ENCODE measurements at regions not wholly inside any gene's neighbourhood (a gene's known extent, or its start where the extent isn't known, plus 50 kb on each side); places are given as distances from the start of the nearest gene placed in this dataset.

DNA sequence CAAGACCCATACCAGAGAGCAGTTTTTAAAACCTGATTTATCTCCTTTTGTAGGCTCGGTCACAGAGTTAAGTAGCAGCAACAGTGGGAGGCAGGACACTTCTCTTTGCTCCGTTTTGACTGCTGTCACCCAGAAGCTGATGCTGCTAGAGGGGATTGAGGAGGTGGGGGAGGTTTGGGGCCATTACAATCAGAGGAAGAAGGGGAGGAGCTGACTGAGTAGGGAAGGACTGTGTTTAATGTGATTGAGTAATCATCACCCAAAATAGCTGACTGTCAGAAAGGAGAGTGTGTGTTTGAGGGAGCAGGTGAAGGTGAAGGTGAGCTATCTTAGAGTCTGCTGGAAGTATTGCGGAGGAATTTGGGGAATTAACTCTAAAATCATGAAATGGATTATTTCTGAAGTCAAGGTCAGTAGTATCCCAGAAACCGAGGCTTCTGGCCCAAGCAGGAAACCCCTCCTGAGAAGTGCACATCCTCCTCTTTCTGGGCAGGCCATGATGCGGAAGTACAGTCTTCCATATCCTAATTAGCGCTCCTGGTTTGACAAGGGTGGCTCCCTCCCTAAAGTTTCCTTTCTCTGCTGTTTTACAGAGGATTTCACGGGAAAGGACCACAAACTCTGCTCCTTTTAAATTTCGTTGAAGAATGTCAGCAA, 214.9 kb downstream of the PLK2 start:
- no peak overlapping the region for H2BK20ac ChIP-seq (ENCODE audit: low read length)
- no peak overlapping the region for H2AFZ ChIP-seq (ENCODE audit: low read length)
- H3K36me3 ChIP-seq (ENCODE audit: control insufficient read depth in 2 of 4, insufficient read depth in 4 of 4, low read length in 3 of 4), result no peaks in the 10 kb centered on the region
- H3K4me2 ChIP-seq (ENCODE audit: insufficient read depth in 1 of 2, low read depth in 2 of 2, low read length in 2 of 2), result no peak overlapping the region
- no peak overlapping the region for H3K14ac ChIP-seq (ENCODE audit: insufficient read length)
- no peaks in the 10 kb centered on the region for H4K20me1 ChIP-seq (replicated peaks in 1 of 2; ENCODE audit: control insufficient read depth in 1 of 2, insufficient read depth in 2 of 2, low read length in 2 of 2)
- no peak overlapping the region for H3K23ac ChIP-seq (ENCODE audit: insufficient read length)
- no peaks in the 10 kb centered on the region; the same call in 1 of the 2 replicates for H3K23me2 ChIP-seq (ENCODE audit: low read depth, low read length)
- no peak overlapping the region for H4K8ac ChIP-seq (ENCODE audit: extremely low read depth, insufficient read depth, low read length)
- no peak overlapping the region for H3K4me3 ChIP-seq (ENCODE audit: extremely low read depth in 1 of 4, insufficient read depth in 2 of 4, low read depth in 3 of 4, low read length in 4 of 4)
- H2BK5ac ChIP-seq (ENCODE audit: low read depth, low read length), result no peak overlapping the region
- H3K4ac ChIP-seq (replicated peaks; ENCODE audit: insufficient read length, low read depth, low read length), result no peak overlapping the region
- no peak overlapping the region for H4K91ac ChIP-seq (replicated peaks; ENCODE audit: insufficient read length, low read length)
- DNase-seq (ENCODE audit: low read depth in 1 of 2, low spot score in 2 of 2), result no peak
- H3K79me1 ChIP-seq (ENCODE audit: low read depth, low read length), result no peaks in the 10 kb centered on the region
- no peak overlapping the region for H4K5ac ChIP-seq (ENCODE audit: insufficient read length, low read depth, low read length)
- POLR2A ChIA-PET (ENCODE audit: partially characterized antibody), result no interaction called here
- H3K56ac ChIP-seq (replicated peaks; ENCODE audit: insufficient read length, low read depth, low read length), result no peak overlapping the region
- 85% methylated on average over 8 of the region's 8 CpGs; no CpG with 5 or more reads in 1 of the 2 experiments for WGBS, 2 experiments (ENCODE audit: extremely low coverage in 1 of 2, insufficient coverage in 1 of 2, insufficient read length in 1 of 2, insufficient replicate concordance in 2 of 2, low coverage in 1 of 2, low lambda C conversion rate in 2 of 2, missing lambda C conversion rate in 1 of 2)
- H3K9ac ChIP-seq (replicated peaks in 1 of 4; ENCODE audit: extremely low read depth in 1 of 4, low read depth in 3 of 4, low read length in 3 of 4), result no peak overlapping the region
- H3K18ac ChIP-seq (ENCODE audit: extremely low read depth, low read length), result no peak overlapping the region
- H2AK5ac ChIP-seq (ENCODE audit: low read depth, low read length), result no peak overlapping the region
- no peaks in the 10 kb centered on the region for H3K4me1 ChIP-seq (replicated peaks in 1 of 4; ENCODE audit: control insufficient read depth in 3 of 4, insufficient read depth in 4 of 4, low read length in 3 of 4)
- H3K79me2 ChIP-seq (ENCODE audit: control insufficient read depth in 1 of 2, insufficient read depth in 2 of 2, low read length in 2 of 2), result no peaks in the 10 kb centered on the region
- H2BK120ac ChIP-seq (replicated peaks; ENCODE audit: low read depth, low read length), result no peak overlapping the region
- no peak overlapping the region for H2BK15ac ChIP-seq (ENCODE audit: low read length)
- CTCF ChIA-PET (ENCODE audit: partially characterized antibody), result interaction anchor here (0.7 to 2.0 kb wide), 7 partner anchors 9 to 746 kb away, joined by 3 to 5 read pairs (median 3); no protein-coding TSS in a partner anchor
- H3K27ac ChIP-seq (ENCODE audit: low read depth, low read length), result no peak overlapping the region
- no peaks in the 10 kb centered on the region for H3K9me3 ChIP-seq (ENCODE audit: insufficient read depth in 2 of 2, low read depth in 1 of 2, low read length in 1 of 2)
- H3K27me3 ChIP-seq (replicated peaks in 1 of 4; ENCODE audit: control insufficient read depth in 3 of 4, extremely low read depth in 1 of 4, insufficient read depth in 3 of 4, low read length in 3 of 4), result peaks cover 0 to 2% (median 0%) of the 10 kb centered on the region in 4 experiments; a peak in 1 of 7 replicates
- no peak overlapping the region for H2BK12ac ChIP-seq (ENCODE audit: low read depth, low read length)
- no peak for FAIRE-seq
- TF ChIP-seq TAF7 (optimal IDR thresholded peaks at IDR 0.05; ENCODE audit: borderline replicate concordance, low read depth, low read length) (no peak), RNF2 (IDR thresholded peaks at IDR 0.05; ENCODE audit: borderline replicate concordance, low read depth, low read length, missing control alignments, poor library complexity, severe bottlenecking) (no peak), EGR1 (IDR thresholded peaks at IDR 0.05; ENCODE audit: borderline replicate concordance, low read depth, low read length) (no peak), SRF (IDR thresholded peaks at IDR 0.05; ENCODE audit: low read depth, low read length) (no peak), SP4 (IDR thresholded peaks at IDR 0.05; ENCODE audit: low read length) (no peak), TBP (IDR thresholded peaks at IDR 0.05; ENCODE audit: low read depth, low read length) (no peak), GABPA (IDR thresholded peaks at IDR 0.05; ENCODE audit: borderline replicate concordance, insufficient read depth, low read length) (no peak), EZH2 (IDR thresholded peaks at IDR 0.05; ENCODE audit: low read depth, low read length, severe bottlenecking) (no peak), RBBP5 (IDR thresholded peaks at IDR 0.05; ENCODE audit: borderline replicate concordance, low read depth, low read length) (no peak), YY1 (IDR thresholded peaks at IDR 0.05; ENCODE audit: low read depth, low read length) (no peak), SP1 (IDR thresholded peaks at IDR 0.05; ENCODE audit: low read depth, low read length) (no peak), TCF12 (IDR thresholded peaks at IDR 0.05; ENCODE audit: low read depth, low read length) (no peak), FOSL1 (IDR thresholded peaks at IDR 0.05; ENCODE audit: insufficient read depth, low read depth, low read length) (no peak)

Data from H1 (cell line).